ENCODE measurements at regions not wholly inside any gene's neighbourhood (a gene's known extent, or its start where the extent isn't known, plus 50 kb on each side); places are given as distances from the start of the nearest gene placed in this dataset.
A peak's percentile ranks its signal among the peaks of the same experiment; 100 is the strongest.
"Not testable (repeated sequence)": the region's sequence is repeated elsewhere in the genome, so short reads cannot be mapped to it uniquely, and the experiment has no call there.

DNA sequence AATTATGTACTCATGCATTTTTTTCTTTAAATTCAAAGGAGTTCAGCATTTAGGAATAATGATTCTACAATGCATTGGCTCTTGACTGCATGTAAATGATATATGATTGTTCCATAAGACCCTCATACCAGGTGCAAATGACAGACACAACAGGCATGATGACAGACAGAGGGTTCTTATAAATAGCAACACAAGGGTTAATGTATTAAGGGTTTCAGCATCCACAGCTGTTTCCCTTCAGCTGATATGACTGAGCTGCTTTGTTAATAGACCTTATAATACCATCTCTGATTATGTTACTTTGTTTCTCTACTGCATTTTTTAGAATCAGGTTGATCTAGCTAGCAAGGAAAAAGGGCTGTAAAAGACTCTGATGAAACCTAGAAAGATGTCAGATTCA lies 90.8 kb upstream of the TMTC2 start:
- Histone ChIP-seq H3K4me1 (peaks cover 0 to 5% (median 0%) of the 10 kb centered on the region in 3 donors), H3K4me3 (no peak overlapping the region), H3K9me3 (no peaks in the 10 kb centered on the region), H3K27ac (no peak overlapping the region), H3K36me3 (no peaks in the 10 kb centered on the region), H3K27me3 (no peaks in the 10 kb centered on the region)
- ATAC-seq (no peak), FAIRE-seq (no peak), DNase-seq (no peak)
- TF ChIP-seq, protein P1, sequence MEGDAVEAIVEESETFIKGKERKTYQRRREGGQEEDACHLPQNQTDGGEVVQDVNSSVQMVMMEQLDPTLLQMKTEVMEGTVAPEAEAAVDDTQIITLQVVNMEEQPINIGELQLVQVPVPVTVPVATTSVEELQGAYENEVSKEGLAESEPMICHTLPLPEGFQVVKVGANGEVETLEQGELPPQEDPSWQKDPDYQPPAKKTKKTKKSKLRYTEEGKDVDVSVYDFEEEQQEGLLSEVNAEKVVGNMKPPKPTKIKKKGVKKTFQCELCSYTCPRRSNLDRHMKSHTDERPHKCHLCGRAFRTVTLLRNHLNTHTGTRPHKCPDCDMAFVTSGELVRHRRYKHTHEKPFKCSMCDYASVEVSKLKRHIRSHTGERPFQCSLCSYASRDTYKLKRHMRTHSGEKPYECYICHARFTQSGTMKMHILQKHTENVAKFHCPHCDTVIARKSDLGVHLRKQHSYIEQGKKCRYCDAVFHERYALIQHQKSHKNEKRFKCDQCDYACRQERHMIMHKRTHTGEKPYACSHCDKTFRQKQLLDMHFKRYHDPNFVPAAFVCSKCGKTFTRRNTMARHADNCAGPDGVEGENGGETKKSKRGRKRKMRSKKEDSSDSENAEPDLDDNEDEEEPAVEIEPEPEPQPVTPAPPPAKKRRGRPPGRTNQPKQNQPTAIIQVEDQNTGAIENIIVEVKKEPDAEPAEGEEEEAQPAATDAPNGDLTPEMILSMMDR (IDR thresholded peaks at IDR 0.05), result no peak
- intact Hi-C loops (cut with DNase I), result no loop called here

- TF ChIP-seq, protein P1 (IDR thresholded peaks at IDR 0.05), result no peak
- Histone ChIP-seq H3K9me3 (no peaks in the 10 kb centered on the region), H3K4me3 (no peak overlapping the region), H3K36me3 (no peaks in the 10 kb centered on the region), H3K4me1 (peaks cover 0 to 5% (median 0%) of the 10 kb centered on the region in 3 donors), H3K27me3 (no peaks in the 10 kb centered on the region), H3K27ac (no peak overlapping the region)
- DNase-seq (no peak), FAIRE-seq (no peak), ATAC-seq (no peak)
- intact Hi-C loops (cut with DNase I), result no loop called here
- 74 to 76% methylated on average over 1 of the region's 1 CpG for WGBS, 2 donors
Observed at GRCh38 chr12:82596483-82596882, 90.2 kb upstream of the TMTC2 start.

DNA sequence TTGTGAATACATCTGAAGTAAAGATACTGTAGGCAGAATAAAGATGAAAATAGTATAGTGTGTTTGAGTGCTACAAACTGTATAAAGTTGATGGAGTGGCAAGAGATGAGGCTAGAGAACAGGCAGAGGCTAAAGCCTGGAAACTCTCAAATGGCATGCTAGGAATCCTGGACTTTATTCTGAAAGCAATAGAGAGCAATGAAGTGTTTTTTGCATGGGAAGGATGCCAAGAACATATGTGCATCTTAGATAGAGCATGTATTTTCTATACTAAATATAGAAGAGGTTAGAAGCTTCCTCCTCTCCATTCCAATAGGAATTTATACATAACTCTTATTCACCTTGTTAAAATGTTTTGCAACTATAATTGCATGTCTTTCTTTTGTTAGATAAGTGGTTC lies 86.3 kb upstream of the TMTC2 start:
- DNase-seq, result no peak
- ATAC-seq, result no peak

DNA sequence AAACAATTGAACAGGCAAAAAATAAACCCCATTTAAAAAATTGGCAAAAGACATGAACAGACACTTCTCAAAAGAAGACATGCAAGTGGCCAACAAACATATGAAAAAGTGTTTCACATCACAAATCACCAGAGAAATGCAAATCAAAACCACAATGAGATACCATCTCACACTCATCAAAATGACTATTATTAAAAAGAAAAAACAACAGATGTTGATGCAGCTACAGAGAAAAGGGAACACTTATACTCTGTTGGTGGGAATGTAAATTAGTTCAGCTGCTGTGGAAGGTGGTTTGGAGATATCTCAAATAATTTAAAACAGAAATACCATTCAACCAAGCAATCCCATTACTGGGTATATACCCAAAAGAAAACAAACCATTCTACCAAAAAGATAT lies 83.1 kb upstream of the TMTC2 start:
- FAIRE-seq; intact Hi-C loops (cut with DNase I); H3K27me3 ChIP-seq; H3K36me3 ChIP-seq; H3K4me3 ChIP-seq; ATAC-seq; H3K27ac ChIP-seq; H3K4me1 ChIP-seq; H3K9me3 ChIP-seq; DNase-seq: not testable (repeated sequence)

More for the DNA sequence above, 86.3 kb upstream of the TMTC2 start:
- Histone ChIP-seq H3K36me3 (no peaks in the 10 kb centered on the region), H3K27me3 (no peaks in the 10 kb centered on the region), H3K4me1 (no peaks in the 10 kb centered on the region), H3K9me3 (no peaks in the 10 kb centered on the region), H3K27ac (no peak overlapping the region), H3K4me3 (no peak overlapping the region)
- intact Hi-C loops (cut with DNase I), result no loop called here
- no peak for FAIRE-seq
- TF ChIP-seq, protein P1 (IDR thresholded peaks at IDR 0.05), result no peak

- ATAC-seq (no peak), FAIRE-seq (no peak), DNase-seq (no peak)
- Histone ChIP-seq H3K4me3 (no peak overlapping the region), H3K27me3 (no peaks in the 10 kb centered on the region), H3K9me3 (no peaks in the 10 kb centered on the region), H3K27ac (no peak overlapping the region), H3K4me1 (peaks cover 6 to 10% (median 8%) of the 10 kb centered on the region in 3 donors), H3K36me3 (no peaks in the 10 kb centered on the region)
- TF ChIP-seq, protein P1 (IDR thresholded peaks at IDR 0.05), result no peak
- intact Hi-C loops (cut with DNase I), result no loop called here
Observed at GRCh38 chr12:82605115-82605514, 81.6 kb upstream of the TMTC2 start.

DNA sequence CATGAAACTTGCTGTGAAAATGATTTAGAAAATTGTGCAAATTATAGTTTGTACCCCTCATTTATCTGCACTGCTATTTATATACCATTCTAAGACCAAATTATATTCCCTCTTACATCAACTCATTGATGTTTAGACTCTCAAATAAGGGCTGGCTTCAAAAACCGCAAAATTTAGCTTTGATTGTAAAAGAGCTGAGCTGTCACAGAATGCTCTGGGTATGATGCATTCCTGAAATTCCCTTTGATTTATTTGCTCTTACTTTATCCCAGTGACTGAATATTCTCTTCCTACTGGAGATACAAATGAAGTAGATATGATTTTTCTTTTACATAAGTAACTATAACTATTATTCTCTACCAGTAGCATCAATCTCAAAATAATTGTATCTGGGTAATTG lies 78.0 kb upstream of the TMTC2 start:
- Histone ChIP-seq H3K4me1 (peaks cover 6 to 10% (median 8%) of the 10 kb centered on the region in 3 donors), H3K36me3 (no peaks in the 10 kb centered on the region), H3K27ac (no peak overlapping the region), H3K4me3 (no peak overlapping the region), H3K9me3 (no peaks in the 10 kb centered on the region), H3K27me3 (no peaks in the 10 kb centered on the region)
- ATAC-seq (peak in 1 of 4 donors; percentile 39), DNase-seq (no peak), FAIRE-seq (no peak)
- TF ChIP-seq, protein P1 (IDR thresholded peaks at IDR 0.05), result no peak
- WGBS, 2 donors, result 29 to 50% methylated on average over 1 of the region's 1 CpG
- intact Hi-C loops (cut with DNase I), result no loop called here

All from pancreas (tissue), 10 donors.